Ishikawa (cell line): ENCODE measurements at regions not wholly inside any gene's neighbourhood (a gene's known extent, or its start where the extent isn't known, plus 50 kb on each side); places are given as distances from the start of the nearest gene placed in this dataset.

Experiments used
- EP300 ChIP-seq: IDR thresholded peaks from 2 replicates; pipeline ENCODE4 v1.6.1; 2012; ENCODE audit warnings: borderline replicate concordance
- FOXM1 ChIP-seq: IDR thresholded peaks from 2 replicates; pipeline ENCODE4 v1.6.1; 2012; ENCODE audit warnings: low read depth, borderline replicate concordance
- RAD21 ChIP-seq: IDR thresholded peaks from 2 replicates; pipeline ENCODE4 v1.6.1; 2012; ENCODE audit warnings: low read depth
- REST ChIP-seq: IDR thresholded peaks from 2 replicates; pipeline ENCODE4 v1.6.1; 2012; ENCODE audit warnings: low read depth, mild to moderate bottlenecking
- TAF1 ChIP-seq: IDR thresholded peaks from 2 replicates; pipeline ENCODE4 v1.6.1; 2012; ENCODE audit warnings: low read depth, mild to moderate bottlenecking
- TCF12 ChIP-seq: IDR thresholded peaks from 2 replicates; pipeline ENCODE4 v1.6.1; 2012; ENCODE audit warnings: low read depth
- TEAD4 ChIP-seq: IDR thresholded peaks from 2 replicates; pipeline ENCODE4 v1.6.1; 2012
- USF1 ChIP-seq: IDR thresholded peaks from 2 replicates; pipeline ENCODE4 v1.6.1; 2012
- YY1 ChIP-seq: IDR thresholded peaks from 2 replicates; pipeline ENCODE4 v1.6.1; 2012; ENCODE audit warnings: low read depth
- ZBTB7A ChIP-seq: IDR thresholded peaks from 2 replicates; pipeline ENCODE4 v1.6.1; 2012; ENCODE audit warnings: low read depth

GRCh38 chr13:48852911-48853727 lies 122.6 kb upstream of the FNDC3A start:
- no peak for TF ChIP-seq REST
- TF ChIP-seq YY1 = no peak
- TF ChIP-seq FOXM1 = no peak
- no peak for TF ChIP-seq TAF1
- no peak for TF ChIP-seq RAD21
- TF ChIP-seq ZBTB7A = no peak
- no peak for TF ChIP-seq USF1
- no peak for TF ChIP-seq EP300
- TF ChIP-seq TCF12 = no peak
- TF ChIP-seq TEAD4 = no peak
